Keratinocyte (primary cell): ENCODE measurements at regions not wholly inside any gene's neighbourhood (a gene's known extent, or its start where the extent isn't known, plus 50 kb on each side); places are given as distances from the start of the nearest gene placed in this dataset.

Experiments used
- DNase-seq: peaks from one replicate; pipeline ENCODE4 v3.0.0-alpha.2; 2011; ENCODE audit warnings: low read depth, missing footprints, low spot score
- FAIRE-seq: peaks from 2 replicates; lab custom pipeline; 2011; peaks lifted over from hg19 to GRCh38; lab: Jason Lieb, UNC
- H2AFZ ChIP-seq: 2 replicates; pipeline ENCODE4 v1.6.0; 2012; ENCODE audit warnings: low read length, control low read depth, inconsistent platforms; ENCODE audit not compliant: control insufficient read depth
- H3K27ac ChIP-seq: 2 replicates; pipeline ENCODE4 v1.5.1; 2011; ENCODE audit warnings: low read length; ENCODE audit not compliant: control insufficient read depth, insufficient read depth
- H3K27me3 ChIP-seq: 3 replicates; pipeline ENCODE4 v1.6.0; 2011; ENCODE audit warnings: low read length; ENCODE audit not compliant: control insufficient read depth, insufficient read depth; ENCODE audit errors: extremely low read depth
- H3K36me3 ChIP-seq, 2 experiments: 2 replicates in 1 of 2; 3 replicates in 1 of 2; pipeline ENCODE4 v1.5.1; 2011; ENCODE audit warnings: low read length in 2 of 2, mild to moderate bottlenecking in 1 of 2; ENCODE audit not compliant: control insufficient read depth in 2 of 2, insufficient read depth in 2 of 2; ENCODE audit errors: extremely low read depth in 1 of 2
- H3K4me1 ChIP-seq: 3 replicates; pipeline ENCODE4 v1.5.1; 2011; ENCODE audit warnings: low read length; ENCODE audit not compliant: control insufficient read depth, insufficient read depth; ENCODE audit errors: extremely low read depth
- H3K4me2 ChIP-seq: 3 replicates; pipeline ENCODE4 v1.6.0; 2011; ENCODE audit warnings: low read depth, low read length; ENCODE audit not compliant: control insufficient read depth, insufficient read depth; ENCODE audit errors: extremely low read depth
- H3K4me3 ChIP-seq, 3 experiments: fragments of 200-600 bp in 1 of 3; sonication (generic) in 1 of 3; 2 replicates in 2 of 3; 3 replicates in 1 of 3; pipeline ENCODE4 v1.5.1; 2011 to 2016; ENCODE audit warnings: low read length in 3 of 3, mild to moderate bottlenecking in 3 of 3, control low read depth in 2 of 3, inconsistent platforms in 1 of 3, low read depth in 1 of 3, mixed read lengths in 1 of 3, mixed run types in 1 of 3, moderate library complexity in 1 of 3; ENCODE audit not compliant: control insufficient read depth in 2 of 3, insufficient read depth in 2 of 3; ENCODE audit errors: extremely low read depth in 1 of 3
- H3K79me2 ChIP-seq: 2 replicates; pipeline ENCODE4 v1.6.0; 2012; ENCODE audit warnings: low read length; ENCODE audit not compliant: control insufficient read depth, insufficient read depth
- H3K9ac ChIP-seq: 3 replicates; pipeline ENCODE4 v1.6.0; 2011; ENCODE audit warnings: low read length; ENCODE audit not compliant: control insufficient read depth, insufficient read depth; ENCODE audit errors: extremely low read depth
- H3K9me1 ChIP-seq: 3 replicates; pipeline ENCODE4 v1.6.0; 2011; ENCODE audit warnings: low read length; ENCODE audit not compliant: control insufficient read depth, insufficient read depth; ENCODE audit errors: extremely low read depth
- H3K9me3 ChIP-seq: 2 replicates; pipeline ENCODE4 v1.5.1; 2012; ENCODE audit warnings: low read depth, low read length; ENCODE audit not compliant: control insufficient read depth
- H4K20me1 ChIP-seq: 3 replicates; pipeline ENCODE4 v1.6.0; 2011; ENCODE audit warnings: low read length; ENCODE audit not compliant: control insufficient read depth, insufficient read depth; ENCODE audit errors: extremely low read depth
- CTCF ChIP-seq, 3 experiments: IDR thresholded peaks in 1 of 3; conservative IDR thresholded peaks in 1 of 3; optimal IDR thresholded peaks in 1 of 3; 2 replicates in 2 of 3; 3 replicates in 1 of 3; pipeline versions ENCODE3 to v1.5.1; 2011; ENCODE audit warnings: low read length in 3 of 3, mild to moderate bottlenecking in 3 of 3, moderate library complexity in 2 of 3, control low read depth in 1 of 3, inconsistent platforms in 1 of 3; ENCODE audit not compliant: insufficient read depth in 2 of 3; ENCODE audit errors: extremely low read depth in 1 of 3
- EZH2 ChIP-seq: IDR thresholded peaks from one replicate; pipeline ENCODE4 v1.6.1; 2012; ENCODE audit warnings: inconsistent platforms, mild to moderate bottlenecking, low read length, moderate library complexity
- dilution Hi-C: fragments of 300-500 bp; cut with MboI; formaldehyde crosslinking; loops from one replicate; pipeline ENCODE4 v1.7.0; 2020; ENCODE audit warnings: low sequenced_read_pairs; ENCODE audit not compliant: extremely low pct_ligation_motif_present

- no peaks in the 10 kb centered on the region for H4K20me1 ChIP-seq
- peaks cover 11% of the 10 kb centered on the region for H3K4me1 ChIP-seq
- no peak overlapping the region for H3K27ac ChIP-seq
- no peak overlapping the region for H3K9ac ChIP-seq
- dilution Hi-C loops = no loop called here
- no peaks in the 10 kb centered on the region for H3K79me2 ChIP-seq
- no peaks in the 10 kb centered on the region for H3K9me1 ChIP-seq
- H3K27me3 ChIP-seq = no peaks in the 10 kb centered on the region
- H3K4me2 ChIP-seq = no peak overlapping the region
- FAIRE-seq = peak; percentile 78
- H3K4me3 ChIP-seq = no peak overlapping the region
- no peaks in the 10 kb centered on the region for H3K36me3 ChIP-seq
- H3K9me3 ChIP-seq = no peaks in the 10 kb centered on the region
- no peak overlapping the region for H2AFZ ChIP-seq
- no peak for DNase-seq
- TF ChIP-seq EZH2 = no peak
- TF ChIP-seq CTCF (optimal IDR thresholded peaks at IDR 0.05 in 1 of 3, IDR thresholded peaks at IDR 0.05 in 1 of 3, conservative IDR thresholded peaks at IDR 0.05 in 1 of 3; ENCODE audit: extremely low read depth in 1 of 3, insufficient read depth in 2 of 3, low read length in 3 of 3) = no peak
Observed at GRCh38 chr6:144467172-144467762, 182.1 kb downstream of the UTRN start.

GRCh38 chr6:144467921-144468320 lies 182.8 kb downstream of the UTRN start:
- no peak for TF ChIP-seq EZH2
- TF ChIP-seq CTCF (optimal IDR thresholded peaks at IDR 0.05 in 1 of 3, IDR thresholded peaks at IDR 0.05 in 1 of 3, conservative IDR thresholded peaks at IDR 0.05 in 1 of 3; ENCODE audit: extremely low read depth in 1 of 3, insufficient read depth in 2 of 3, low read length in 3 of 3) = no peak
- no peak overlapping the region for H3K4me2 ChIP-seq
- H3K79me2 ChIP-seq = no peaks in the 10 kb centered on the region
- H3K27me3 ChIP-seq = no peaks in the 10 kb centered on the region
- H4K20me1 ChIP-seq = no peaks in the 10 kb centered on the region
- FAIRE-seq (no peak), DNase-seq (no peak)
- H3K4me1 ChIP-seq = peaks cover 11% of the 10 kb centered on the region
- no peaks in the 10 kb centered on the region for H3K36me3 ChIP-seq
- H3K9me3 ChIP-seq = no peaks in the 10 kb centered on the region
- no peak overlapping the region for H3K9ac ChIP-seq
- dilution Hi-C loops = no loop called here
- no peak overlapping the region for H3K4me3 ChIP-seq
- H2AFZ ChIP-seq = no peak overlapping the region
- no peak overlapping the region for H3K27ac ChIP-seq
- no peaks in the 10 kb centered on the region for H3K9me1 ChIP-seq
